Hepatocyte (in vitro differentiated cells): ENCODE measurements at regions not wholly inside any gene's neighbourhood (a gene's known extent, or its start where the extent isn't known, plus 50 kb on each side); places are given as distances from the start of the nearest gene placed in this dataset.

Experiments used
- DNase-seq: peaks from one replicate; pipeline ENCODE4 v3.0.0-alpha.2; 2016; ENCODE audit warnings: low spot score
- H2AFZ ChIP-seq: fragments of 200-600 bp; sonication (generic); 2 replicates; pipeline ENCODE4 v1.6.0; 2016; ENCODE audit warnings: antibody characterized with exemption, mild to moderate bottlenecking
- H3K27ac ChIP-seq: fragments of 200-600 bp; sonication (generic); 2 replicates; pipeline ENCODE4 v1.5.1; 2016; ENCODE audit warnings: mild to moderate bottlenecking
- H3K27me3 ChIP-seq: fragments of 200-600 bp; sonication (generic); 2 replicates; pipeline ENCODE4 v1.6.1; 2016
- H3K36me3 ChIP-seq: fragments of 200-600 bp; sonication (generic); replicated peaks from 2 replicates; pipeline ENCODE4 v1.5.1; 2016; ENCODE audit warnings: low read depth; ENCODE audit not compliant: insufficient read depth
- H3K4me1 ChIP-seq: fragments of 200-600 bp; sonication (generic); 2 replicates; pipeline ENCODE4 v1.5.1; 2016; ENCODE audit warnings: mild to moderate bottlenecking, moderate library complexity; ENCODE audit not compliant: insufficient read depth
- H3K4me2 ChIP-seq: fragments of 200-600 bp; sonication (generic); 2 replicates; pipeline ENCODE4 v1.6.0; 2016
- H3K4me3 ChIP-seq: fragments of 200-600 bp; sonication (generic); 2 replicates; pipeline ENCODE4 v1.5.1; 2016; ENCODE audit warnings: mild to moderate bottlenecking
- H3K79me2 ChIP-seq: fragments of 200-600 bp; sonication (generic); 2 replicates; pipeline ENCODE4 v1.6.0; 2017; ENCODE audit warnings: mild to moderate bottlenecking
- H3K9me2 ChIP-seq: fragments of 200-600 bp; sonication (generic); replicated peaks from 2 replicates; pipeline ENCODE4 v1.6.0; 2017; ENCODE audit warnings: mild to moderate bottlenecking; ENCODE audit not compliant: insufficient read depth
- H3K9me3 ChIP-seq: fragments of 200-600 bp; sonication (generic); 2 replicates; pipeline ENCODE4 v1.5.1; 2016; ENCODE audit warnings: low read depth, mild to moderate bottlenecking
- H4K20me1 ChIP-seq: fragments of 200-600 bp; sonication (generic); 2 replicates; pipeline ENCODE4 v1.6.0; 2016; ENCODE audit warnings: mild to moderate bottlenecking; ENCODE audit not compliant: insufficient read depth, poor library complexity, severe bottlenecking
- CTCF ChIP-seq: fragments of 200-600 bp; sonication (generic); IDR thresholded peaks from 2 replicates; pipeline ENCODE4 v1.5.1; 2016; ENCODE audit warnings: antibody characterized with exemption, mild to moderate bottlenecking; ENCODE audit not compliant: poor library complexity
- EZH2 ChIP-seq: fragments of 200-600 bp; sonication (generic); IDR thresholded peaks from 2 replicates; pipeline ENCODE4 v1.6.1; 2016; ENCODE audit warnings: antibody characterized with exemption, mild to moderate bottlenecking, borderline replicate concordance
- EZH2phosphoT487 ChIP-seq: fragments of 200-600 bp; sonication (generic); IDR thresholded peaks from one replicate; pipeline ENCODE4 v1.6.1; 2018; ENCODE audit warnings: antibody characterized with exemption, mild to moderate bottlenecking, low read depth, moderate library complexity; ENCODE audit not compliant: unreplicated experiment, severe bottlenecking
- WGBS: methylation state at CpG from one replicate; pipeline ENCODE4 v1.1.6; 2016; ENCODE audit warnings: low lambda C conversion rate; ENCODE audit errors: missing lambda C conversion rate; 5-methylcytosine and 5-hydroxymethylcytosine counted together

DNA sequence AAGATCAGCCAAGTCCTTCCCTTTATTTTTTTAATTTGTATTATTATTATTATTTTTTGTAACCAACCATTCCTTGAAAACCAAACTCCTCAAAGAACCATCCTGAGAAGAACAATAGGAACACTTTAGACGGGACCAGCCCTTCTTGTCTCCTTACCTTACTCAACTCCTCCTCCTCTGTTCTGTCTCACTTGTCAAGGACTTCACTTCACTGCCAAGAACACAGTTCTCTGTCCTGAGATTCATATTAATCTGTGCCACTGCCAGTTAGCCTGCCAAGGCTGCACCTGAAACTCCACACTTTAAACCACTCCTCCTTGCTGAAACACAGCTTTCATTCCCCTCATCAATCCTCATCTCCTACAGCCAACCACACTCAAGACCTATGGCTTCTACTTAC, 73.8 kb upstream of the ATP1A1 start:
- WGBS = 91% methylated on average over 1 of the region's 1 CpG
- no peak overlapping the region for H2AFZ ChIP-seq
- H3K27ac ChIP-seq = no peak overlapping the region

GRCh38 chr1:116302281-116302680, 70.8 kb upstream of the ATP1A1 start:
- no peaks in the 10 kb centered on the region for H3K27me3 ChIP-seq
- no peak overlapping the region for H3K27ac ChIP-seq
- H2AFZ ChIP-seq = no peak overlapping the region
- H3K4me2 ChIP-seq = no peak overlapping the region
- no peak for DNase-seq
- no peaks in the 10 kb centered on the region for H3K79me2 ChIP-seq
- no peak overlapping the region for H3K4me3 ChIP-seq
- H3K36me3 ChIP-seq = no peaks in the 10 kb centered on the region
- TF ChIP-seq EZH2 (no peak), CTCF (no peak), EZH2phosphoT487 (no peak)
- 75% methylated on average over 1 of the region's 1 CpG for WGBS
- H3K4me1 ChIP-seq = no peaks in the 10 kb centered on the region
- H3K9me2 ChIP-seq = no peaks in the 10 kb centered on the region
- no peaks in the 10 kb centered on the region for H3K9me3 ChIP-seq
- no peaks in the 10 kb centered on the region for H4K20me1 ChIP-seq

More for the DNA sequence above, 73.8 kb upstream of the ATP1A1 start:
- Histone ChIP-seq H4K20me1 (no peaks in the 10 kb centered on the region), H3K9me2 (no peaks in the 10 kb centered on the region), H3K9me3 (no peaks in the 10 kb centered on the region), H3K4me3 (no peak overlapping the region), H3K79me2 (no peaks in the 10 kb centered on the region), H3K27me3 (no peaks in the 10 kb centered on the region), H3K4me1 (no peaks in the 10 kb centered on the region), H3K4me2 (no peak overlapping the region), H3K36me3 (no peaks in the 10 kb centered on the region)
- TF ChIP-seq EZH2 (no peak), EZH2phosphoT487 (no peak), CTCF (no peak)
- no peak for DNase-seq

GRCh38 chr1:116306102-116306501, 66.9 kb upstream of the ATP1A1 start:
- H4K20me1 ChIP-seq = no peaks in the 10 kb centered on the region
- DNase-seq = no peak
- 61% methylated on average over 2 of the region's 2 CpGs for WGBS

More at GRCh38 chr1:116306102-116306501, 66.9 kb upstream of the ATP1A1 start:
- no peaks in the 10 kb centered on the region for H3K4me1 ChIP-seq
- H3K36me3 ChIP-seq = no peaks in the 10 kb centered on the region
- no peak overlapping the region for H3K4me3 ChIP-seq
- H3K9me2 ChIP-seq = no peaks in the 10 kb centered on the region
- H3K9me3 ChIP-seq = no peaks in the 10 kb centered on the region
- no peak for TF ChIP-seq CTCF
- no peak for TF ChIP-seq EZH2phosphoT487
- no peak for TF ChIP-seq EZH2
- no peak overlapping the region for H3K27ac ChIP-seq
- no peaks in the 10 kb centered on the region for H3K27me3 ChIP-seq
- no peak overlapping the region for H2AFZ ChIP-seq
- no peaks in the 10 kb centered on the region for H3K79me2 ChIP-seq
- no peak overlapping the region for H3K4me2 ChIP-seq
